Stimulated activated naive CD4-positive, alpha-beta T cell treated with Interleukin-2 at 50 U/mL for 16 hours (primary cell): ENCODE measurements at regions not wholly inside any gene's neighbourhood (a gene's known extent, or its start where the extent isn't known, plus 50 kb on each side); places are given as distances from the start of the nearest gene placed in this dataset.
"Not testable (repeated sequence)": the region's sequence is repeated elsewhere in the genome, so short reads cannot be mapped to it uniquely, and the experiment has no call there.

Source experiments
- DNase-seq: peaks from one replicate; lab custom pipeline; 2025; lab: John Stamatoyannopoulos, UW

DNA sequence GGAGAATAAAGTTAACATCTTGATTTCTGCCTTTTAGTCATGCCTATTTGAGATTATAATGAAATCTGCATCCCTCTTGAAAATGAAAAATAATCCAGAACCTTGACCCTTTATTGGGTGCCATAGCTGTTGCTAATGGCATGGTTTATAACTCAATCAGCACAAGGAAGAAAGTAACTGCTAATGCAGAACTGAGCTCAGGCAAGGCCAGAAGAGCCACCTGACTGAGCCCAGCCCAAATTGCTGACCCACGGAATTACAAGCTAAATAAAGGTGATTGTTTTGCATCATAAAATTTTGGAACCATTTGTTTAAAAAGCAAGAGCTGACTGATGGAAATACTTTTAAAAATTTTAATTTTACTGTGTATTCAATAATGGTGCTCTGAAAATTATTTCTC lies 76.4 kb upstream of the TBL1X start:
- DNase-seq = no peak

DNA sequence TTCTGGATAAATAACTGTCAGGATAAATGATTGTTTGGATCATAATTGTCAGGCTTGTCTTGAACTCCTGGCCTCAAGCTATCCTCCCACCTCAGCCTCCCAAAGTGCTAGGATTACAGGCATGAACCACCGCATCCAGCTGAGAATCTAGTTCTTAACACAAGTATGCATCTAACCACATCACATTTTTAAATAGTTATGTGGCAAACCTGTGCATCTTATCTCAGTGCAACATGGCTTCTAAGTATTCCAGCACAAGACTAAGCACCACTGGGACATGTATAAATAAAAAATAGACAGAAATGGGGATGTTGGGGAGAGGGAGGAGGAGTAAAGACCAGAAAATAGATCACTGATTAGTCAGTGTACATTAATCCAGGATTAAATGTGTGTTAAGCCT lies 74.7 kb upstream of the TBL1X start:
- DNase-seq = no peak

DNA sequence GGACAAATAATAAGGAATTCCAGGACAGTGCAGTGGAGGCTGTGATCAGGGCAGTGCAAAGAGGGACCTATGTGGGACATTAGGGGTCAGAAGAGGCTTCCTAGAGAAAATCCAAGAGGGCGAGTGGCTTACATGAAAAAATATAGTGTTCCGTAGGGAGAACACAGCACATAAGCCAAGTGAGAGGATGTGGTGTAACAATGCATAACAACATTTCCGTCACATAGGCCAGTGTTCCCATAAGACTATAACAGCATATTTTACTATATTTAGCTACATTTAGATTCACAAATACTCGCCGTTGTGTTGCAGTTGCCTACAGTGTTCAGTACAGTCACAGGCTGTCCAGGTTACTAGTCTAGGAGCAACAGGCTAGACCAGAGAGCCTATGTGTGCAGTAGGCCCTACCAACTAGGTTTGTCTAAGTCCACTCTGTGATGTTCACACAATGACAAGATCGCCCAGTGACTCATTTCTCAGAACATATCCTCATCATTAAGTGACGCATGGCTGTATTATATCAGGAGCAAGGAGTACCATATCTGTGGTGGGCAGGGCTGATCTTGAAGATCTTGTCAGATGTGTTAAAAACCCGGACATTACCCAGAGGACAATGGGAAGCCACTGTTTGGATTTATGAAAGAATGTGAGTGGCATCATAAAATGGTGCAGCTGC lies 74.0 kb upstream of the TBL1X start:
- no peak for DNase-seq

DNA sequence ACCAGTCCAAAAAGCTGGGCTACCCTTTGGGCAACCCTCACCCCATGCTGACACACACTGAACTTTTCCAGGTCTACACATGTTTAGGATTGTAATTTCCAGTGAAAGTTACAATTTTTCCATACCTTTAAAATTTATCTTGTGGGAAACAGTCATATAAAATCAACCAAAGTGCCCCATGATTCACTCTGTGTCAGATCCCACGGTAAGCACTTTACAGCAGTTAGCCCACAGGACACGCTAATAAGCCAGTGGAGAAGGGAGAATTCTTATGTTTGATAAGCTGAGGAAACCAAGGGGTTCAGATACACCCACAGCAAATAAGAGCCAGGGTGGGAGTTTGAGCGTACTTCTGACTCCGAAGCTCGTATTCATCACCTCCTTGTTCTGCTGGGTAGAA lies 72.4 kb upstream of the TBL1X start:
- no peak for DNase-seq

DNA sequence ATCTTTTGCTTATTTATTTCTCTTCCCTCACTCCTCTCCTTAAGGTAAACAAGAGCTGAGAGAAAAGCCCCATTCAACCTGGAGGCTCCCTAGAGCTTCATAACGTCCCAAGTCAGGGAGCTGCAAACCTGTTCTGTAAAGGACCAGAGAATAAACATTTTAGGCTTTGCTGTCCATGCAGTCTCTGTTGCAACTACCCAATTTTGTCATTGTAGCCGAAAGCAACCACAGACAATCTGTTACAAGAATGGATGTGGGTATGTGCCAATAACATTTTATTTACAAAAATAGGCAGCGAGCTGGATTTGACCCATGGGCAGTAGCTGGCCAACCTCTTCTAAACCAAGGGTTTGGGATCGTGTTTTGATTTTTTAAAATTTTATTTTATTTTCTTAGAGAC lies 71.3 kb upstream of the TBL1X start:
- DNase-seq = no peak

DNA sequence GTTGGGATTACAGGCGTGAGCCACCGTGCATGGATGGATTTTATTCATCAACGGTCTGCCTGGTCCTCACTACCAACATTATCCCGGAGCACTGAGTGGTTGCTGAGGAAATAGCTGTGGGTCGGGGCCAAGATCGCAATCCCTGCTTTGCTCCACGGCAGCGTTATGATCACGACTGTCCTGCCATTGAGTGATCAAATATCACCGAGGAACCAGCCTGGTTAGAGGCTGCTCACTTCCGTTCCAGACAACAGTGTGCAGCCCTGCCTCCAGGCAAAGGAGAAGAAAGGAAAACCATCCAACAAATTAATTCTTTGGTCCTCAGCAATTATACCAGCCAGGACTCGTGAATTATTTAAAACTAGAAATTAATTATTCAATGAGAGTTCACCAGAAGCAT lies 70.6 kb upstream of the TBL1X start:
- DNase-seq = no peak

DNA sequence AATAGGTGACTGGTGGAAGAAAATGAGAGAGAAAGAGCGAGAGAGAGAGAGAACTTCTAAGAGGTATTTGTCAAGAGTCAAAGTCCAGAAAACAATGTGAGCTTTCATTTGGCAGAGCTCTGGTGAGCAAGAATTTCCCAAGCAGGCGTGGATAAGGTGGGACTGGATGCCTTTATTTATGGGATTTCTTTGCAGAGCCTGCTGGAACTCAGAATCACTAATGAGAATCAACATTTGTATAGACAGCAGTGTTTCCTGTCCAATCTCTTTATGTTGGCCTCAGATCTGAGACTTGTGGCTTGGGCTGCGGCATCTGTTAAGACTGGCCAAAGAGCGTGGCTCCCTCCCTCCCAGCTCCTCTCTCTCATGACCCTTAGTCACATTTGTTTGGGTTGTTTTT lies 67.9 kb upstream of the TBL1X start:
- no peak for DNase-seq

DNA sequence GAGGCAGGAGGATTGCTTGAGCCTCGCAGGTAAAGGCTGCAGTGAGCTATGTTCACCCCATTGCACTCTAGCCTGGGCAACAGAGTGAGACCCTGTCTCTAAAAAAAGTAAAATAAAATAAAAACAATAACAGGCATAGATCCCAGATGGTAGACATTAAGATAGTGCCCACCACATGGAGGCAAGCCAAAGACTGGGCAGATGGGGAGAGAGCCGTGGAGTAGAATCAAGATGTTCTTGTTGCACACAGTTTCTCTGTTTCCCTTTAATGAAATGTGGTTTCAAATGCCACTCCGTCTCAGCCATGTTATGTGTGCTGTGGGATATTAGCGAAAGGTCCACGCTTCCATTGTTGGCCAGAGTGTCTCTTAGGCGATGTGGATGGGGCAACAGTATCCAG lies 63.8 kb upstream of the TBL1X start:
- no peak for DNase-seq

DNA sequence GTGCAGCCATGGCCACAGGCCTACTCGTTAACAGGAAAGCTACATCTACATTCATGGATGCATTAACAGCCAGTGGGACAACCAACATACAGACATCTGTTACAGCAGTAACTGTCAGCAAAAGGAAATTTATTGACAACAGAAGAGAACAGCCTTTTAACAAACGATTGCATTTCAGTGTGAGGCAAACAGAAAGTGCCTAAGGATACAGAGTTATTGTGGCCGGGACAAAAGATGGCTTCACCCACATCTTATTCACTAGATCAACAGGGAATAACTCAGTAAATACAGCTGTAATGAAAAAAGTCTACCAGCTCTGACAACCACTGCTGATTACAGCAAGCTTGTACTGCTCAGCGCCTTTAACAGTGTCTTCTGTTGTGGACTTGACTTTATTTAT lies 61.5 kb upstream of the TBL1X start:
- no peak for DNase-seq

DNA sequence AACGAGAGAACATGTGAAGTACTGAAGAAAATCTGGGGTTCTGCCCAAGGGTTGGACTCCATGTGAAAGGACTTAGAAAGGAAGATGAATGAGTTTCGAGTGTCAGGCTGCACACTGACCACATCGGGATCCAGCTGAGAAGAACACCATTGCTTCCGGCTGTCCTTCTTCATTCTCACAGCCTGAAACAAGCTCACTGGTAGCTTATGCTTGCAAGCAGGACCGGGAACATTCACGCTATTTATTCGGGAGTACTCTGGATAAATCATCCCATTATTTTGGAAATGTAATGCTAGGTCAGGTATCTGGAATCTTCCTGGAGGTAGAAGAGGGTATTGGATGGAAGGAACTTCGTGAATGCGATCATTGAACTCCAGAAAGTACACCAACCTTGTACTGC lies 59.2 kb upstream of the TBL1X start:
- not testable (repeated sequence) for DNase-seq

DNA sequence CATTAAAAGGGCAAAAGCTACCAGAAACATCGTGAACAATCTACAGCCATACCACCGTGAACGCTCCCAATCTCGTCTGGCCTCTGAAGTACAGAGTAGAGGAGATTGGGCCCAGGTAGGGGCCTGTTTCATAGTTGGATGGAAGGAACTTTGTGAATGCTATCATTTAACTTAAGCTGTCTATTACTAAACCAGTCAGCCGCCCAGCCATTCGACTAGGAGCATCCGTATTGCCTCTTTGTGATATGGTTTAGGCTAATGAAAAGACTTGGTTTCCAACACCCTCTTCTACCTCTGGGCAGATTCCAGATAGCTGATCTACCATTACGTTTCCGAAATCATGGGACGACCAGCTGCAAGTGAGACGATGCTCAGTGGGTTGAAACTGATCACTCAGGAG lies 54.0 kb upstream of the TBL1X start:
- DNase-seq = not testable (repeated sequence)

DNA sequence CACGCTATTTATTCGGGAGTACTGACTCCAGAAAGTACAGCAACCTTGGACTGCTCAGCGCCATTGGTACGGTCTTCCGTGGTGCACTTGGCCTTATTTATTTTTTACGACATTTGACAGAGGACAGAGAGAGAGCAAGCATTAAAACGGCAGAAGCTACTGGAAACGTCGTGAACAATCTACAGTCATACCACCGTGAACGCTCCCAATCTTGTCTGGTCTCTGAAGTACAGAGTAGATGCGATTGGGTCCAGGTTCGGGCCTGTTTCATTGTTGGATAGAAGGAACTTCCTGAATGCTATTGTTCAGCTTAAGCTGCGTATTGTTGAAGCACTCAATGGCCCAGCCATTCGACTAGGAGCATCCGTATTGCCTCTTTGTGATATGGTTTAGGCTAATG lies 53.2 kb upstream of the TBL1X start:
- DNase-seq = not testable (repeated sequence)

DNA sequence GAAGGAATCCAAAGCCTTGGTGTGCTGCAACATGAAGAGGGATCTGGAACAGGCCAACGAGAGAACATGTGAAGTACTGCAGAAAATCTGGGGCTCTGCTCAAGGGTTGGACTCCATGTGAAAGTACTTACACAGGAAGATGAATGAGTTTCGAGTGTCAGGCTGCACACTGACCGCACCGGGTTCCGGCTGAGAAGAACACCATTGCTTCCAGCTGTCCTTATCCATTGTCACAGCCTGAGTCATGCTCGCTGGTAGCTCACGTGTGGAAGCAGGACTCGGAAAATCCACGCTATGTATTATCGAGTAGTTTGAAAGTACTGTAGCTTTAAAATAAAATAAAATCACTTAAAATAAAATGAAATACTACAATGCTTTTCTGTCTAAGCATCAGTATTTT lies 50.4 kb upstream of the TBL1X start:
- DNase-seq = no peak
